A172 (cell line): ENCODE measurements at regions not wholly inside any gene's neighbourhood (a gene's known extent, or its start where the extent isn't known, plus 50 kb on each side); places are given as distances from the start of the nearest gene placed in this dataset.
"Not testable (repeated sequence)": the region's sequence is repeated elsewhere in the genome, so short reads cannot be mapped to it uniquely, and the experiment has no call there.

Experiments used
- DNase-seq: peaks from one replicate; pipeline ENCODE4 v3.0.0-alpha.2; 2015; ENCODE audit warnings: low spot score

GRCh38 chr4:64014647-64015046, 394.6 kb downstream of the TECRL start:
- no peak for DNase-seq

- no peak for DNase-seq
Measured at GRCh38 chr4:64001229-64001898, 407.9 kb downstream of the TECRL start.

GRCh38 chr4:64000241-64000640, 409.0 kb downstream of the TECRL start:
- no peak for DNase-seq

- no peak for DNase-seq
Measured at GRCh38 chr4:63986253-63986652, 423.0 kb downstream of the TECRL start.

GRCh38 chr4:63983224-63983623, 426.0 kb downstream of the TECRL start:
- DNase-seq, result no peak

GRCh38 chr4:63965875-63966274, 443.4 kb downstream of the TECRL start:
- DNase-seq, result no peak

- not testable (repeated sequence) for DNase-seq
Measured at GRCh38 chr4:63942706-63943286, 466.5 kb downstream of the TECRL start.

GRCh38 chr4:63937961-63938360, 471.3 kb downstream of the TECRL start:
- DNase-seq, result peak; percentile 29

- DNase-seq, result no peak
Measured at GRCh38 chr4:63922146-63922545, 487.1 kb downstream of the TECRL start.

GRCh38 chr4:63921561-63921960, 487.7 kb downstream of the TECRL start:
- peak; percentile 0 for DNase-seq

GRCh38 chr4:63919636-63920365, 489.4 kb downstream of the TECRL start:
- DNase-seq, result no peak

- no peak for DNase-seq
Measured at GRCh38 chr4:63906660-63907183, 502.5 kb downstream of the TECRL start.

GRCh38 chr4:63904201-63904600, 505.0 kb downstream of the TECRL start:
- DNase-seq, result no peak

GRCh38 chr4:63901304-63901703, 507.9 kb downstream of the TECRL start:
- no peak for DNase-seq

- no peak for DNase-seq
Measured at GRCh38 chr4:63898961-63899360, 510.3 kb downstream of the TECRL start.

- DNase-seq, result no peak
Measured at GRCh38 chr4:63894161-63894560, 515.1 kb downstream of the TECRL start.

- DNase-seq, result no peak
Measured at GRCh38 chr4:63869370-63869769, 539.9 kb downstream of the TECRL start.

- no peak for DNase-seq
Measured at GRCh38 chr4:63851496-63851895, 557.8 kb downstream of the TECRL start.

GRCh38 chr4:63841266-63841665, 568.0 kb downstream of the TECRL start:
- DNase-seq, result no peak

- DNase-seq, result no peak
Measured at GRCh38 chr4:63831590-63832155, 577.6 kb downstream of the TECRL start.

GRCh38 chr4:63817196-63817865, 591.9 kb downstream of the TECRL start:
- DNase-seq, result no peak
